SK-N-SH (cell line): ENCODE measurements at regions not wholly inside any gene's neighbourhood (a gene's known extent, or its start where the extent isn't known, plus 50 kb on each side); places are given as distances from the start of the nearest gene placed in this dataset.

ENCODE experiments used
- CTCF ChIA-PET: fragments of 300-600, 350-600 bp; formaldehyde crosslinking; extraction: SDS; loops from one replicate; lab custom pipeline; 2021; lab: Yijun Ruan, JAX
- POLR2A ChIA-PET: fragments of 350-600 bp; sonication (Branson Sonifier 250); formaldehyde crosslinking; extraction: SDS; loops from one replicate; lab custom pipeline; 2020; ENCODE audit warnings: antibody characterized with exemption, inconsistent platforms; lab: Yijun Ruan, JAX
- DNase-seq: peaks from one replicate; pipeline ENCODE4 v3.0.0; 2012
- H2AFZ ChIP-seq: fragments of 200-600 bp; sonication (generic); 2 replicates; pipeline ENCODE4 v1.8.1; 2016; ENCODE audit warnings: antibody characterized with exemption, mild to moderate bottlenecking, low read depth
- H3F3A ChIP-seq: fragments of 200-600 bp; sonication (generic); replicated peaks from 2 replicates; pipeline ENCODE3; 2016; ENCODE audit warnings: antibody characterized with exemption, mild to moderate bottlenecking; ENCODE audit not compliant: insufficient read depth
- H3K27ac ChIP-seq, 2 experiments: fragments of 200-500 bp in 1 of 2; fragments of 200-600 bp in 1 of 2; sonication (Bioruptor generic) in 1 of 2; sonication (generic), shearing (Covaris generic) in 1 of 2; 2 replicates each; pipeline versions ENCODE4 v1.5.1 to v1.6.1; 2014 to 2016; ENCODE audit warnings: low read depth in 2 of 2, inconsistent platforms in 1 of 2, low read length in 1 of 2, mild to moderate bottlenecking in 1 of 2, mixed read lengths in 1 of 2
- H3K27me3 ChIP-seq: fragments of 200-600 bp; sonication (generic), shearing (Covaris generic); 2 replicates; pipeline ENCODE4 v1.6.1; 2016; ENCODE audit warnings: mixed run types; ENCODE audit not compliant: insufficient read depth
- H3K36me3 ChIP-seq, 2 experiments: fragments of 200-500 bp in 1 of 2; fragments of 200-600 bp in 1 of 2; sonication (Bioruptor generic) in 1 of 2; sonication (generic) in 1 of 2; replicated peaks in 1 of 2; 2 replicates each; pipeline versions ENCODE3 to v1.5.1; 2014 to 2016; ENCODE audit warnings: low read length in 1 of 2, mild to moderate bottlenecking in 1 of 2; ENCODE audit not compliant: insufficient read depth in 2 of 2, control insufficient read depth in 1 of 2
- H3K4me1 ChIP-seq, 2 experiments: fragments of 200-500 bp in 1 of 2; fragments of 200-600 bp in 1 of 2; sonication (Bioruptor generic) in 1 of 2; sonication (generic), shearing (Covaris generic) in 1 of 2; 2 replicates each; pipeline versions ENCODE4 v1.5.1 to v1.6.1; 2014 to 2016; ENCODE audit warnings: low read depth in 1 of 2, low read length in 1 of 2, mixed run types in 1 of 2; ENCODE audit not compliant: insufficient read depth in 2 of 2, control insufficient read depth in 1 of 2
- H3K4me2 ChIP-seq: fragments of 200-600 bp; sonication (generic), shearing (Covaris generic); 2 replicates; pipeline ENCODE4 v1.6.1; 2017; ENCODE audit warnings: mixed run types
- H3K4me3 ChIP-seq, 2 experiments: fragments of 200-500 bp in 1 of 2; fragments of 200-600 bp in 1 of 2; sonication (Bioruptor generic) in 1 of 2; sonication (generic), shearing (Covaris generic) in 1 of 2; 2 replicates each; pipeline versions ENCODE4 v1.5.1 to v1.8.1; 2014 to 2016; ENCODE audit warnings: low read depth in 2 of 2, inconsistent platforms in 1 of 2, low read length in 1 of 2, mild to moderate bottlenecking in 1 of 2, mixed read lengths in 1 of 2, moderate library complexity in 1 of 2
- H3K79me2 ChIP-seq: fragments of 200-600 bp; sonication (generic); 2 replicates; pipeline ENCODE4 v1.8.1; 2017; ENCODE audit warnings: mild to moderate bottlenecking; ENCODE audit not compliant: insufficient read depth
- H3K9ac ChIP-seq: fragments of 200-600 bp; sonication (generic); 2 replicates; pipeline ENCODE4 v1.6.1; 2017; ENCODE audit warnings: mixed run types
- H3K9me2 ChIP-seq: fragments of 200-600 bp; sonication (generic); 2 replicates; pipeline ENCODE4 v1.6.1; 2017; ENCODE audit warnings: mixed run types
- H3K9me3 ChIP-seq: fragments of 200-600 bp; sonication (generic); 2 replicates; pipeline ENCODE4 v1.6.1; 2017; ENCODE audit warnings: mixed run types, mild to moderate bottlenecking, moderate library complexity
- H4K20me1 ChIP-seq: fragments of 200-600 bp; sonication (generic); 2 replicates; pipeline ENCODE4 v1.6.1; 2017; ENCODE audit warnings: mild to moderate bottlenecking, mixed run types; ENCODE audit not compliant: insufficient read depth
- CTCF ChIP-seq: fragments of 200-600 bp; sonication (generic); IDR thresholded peaks from 2 replicates; pipeline ENCODE4 v1.6.1; 2017; ENCODE audit warnings: antibody characterized with exemption, mild to moderate bottlenecking, moderate library complexity
- ELF1 ChIP-seq: IDR thresholded peaks from 2 replicates; pipeline ENCODE4 v1.4.0; 2012
- FOSL2 ChIP-seq: IDR thresholded peaks from 2 replicates; pipeline ENCODE4 v1.4.0; 2012; ENCODE audit warnings: low read depth, mild to moderate bottlenecking, moderate library complexity, borderline replicate concordance
- FOXJ3 ChIP-seq: sonication (generic); formaldehyde crosslinking; IDR thresholded peaks from 2 replicates; pipeline ENCODE4 v1.5.1; 2020; ENCODE audit warnings: mild to moderate bottlenecking, missing genetic modification reagents
- PBX3 ChIP-seq: IDR thresholded peaks from 2 replicates; pipeline ENCODE4; 2012
- RAD21 ChIP-seq: IDR thresholded peaks from 2 replicates; pipeline ENCODE4 v1.6.1; 2012; ENCODE audit warnings: mild to moderate bottlenecking, low read length
- RCOR1 ChIP-seq: fragments of 150-350 bp; IDR thresholded peaks from 2 replicates; pipeline ENCODE4 v1.6.1; 2017; ENCODE audit warnings: antibody characterized with exemption, low read length
- REST ChIP-seq: IDR thresholded peaks from 2 replicates; pipeline ENCODE4 v1.6.1; 2012; ENCODE audit warnings: mild to moderate bottlenecking, low read depth, low read length, moderate library complexity
- RXRA ChIP-seq: IDR thresholded peaks from 2 replicates; pipeline ENCODE4 v1.4.0; 2012; ENCODE audit warnings: low read depth, mild to moderate bottlenecking, borderline replicate concordance
- SIN3A ChIP-seq: IDR thresholded peaks from 2 replicates; pipeline ENCODE4 v1.6.1; 2012; ENCODE audit warnings: low read depth, mild to moderate bottlenecking, low read length, moderate library complexity, borderline replicate concordance
- SMC3 ChIP-seq: IDR thresholded peaks from 2 replicates; pipeline ENCODE4 v1.6.1; 2012; ENCODE audit warnings: low read depth, low read length, improper control_type of control experiment
- USF2 ChIP-seq: fragments of 150-350 bp; IDR thresholded peaks from 2 replicates; pipeline ENCODE4 v1.6.1; 2017; ENCODE audit warnings: antibody characterized with exemption, low read length, low read depth, borderline replicate concordance
- WGBS: methylation state at CpG from one replicate; pipeline ENCODE4 v1.1.6; 2017; ENCODE audit warnings: low lambda C conversion rate; 5-methylcytosine and 5-hydroxymethylcytosine counted together

GRCh38 chr2:239772721-239773120 lies 252.4 kb downstream of the NDUFA10 start:
- Histone ChIP-seq H4K20me1 (no peaks in the 10 kb centered on the region), H3K9me2 (no peaks in the 10 kb centered on the region), H3K9me3 (no peaks in the 10 kb centered on the region), H3K36me3 (no peaks in the 10 kb centered on the region), H3K4me2 (no peak overlapping the region), H3K4me1 (no peaks in the 10 kb centered on the region), H3K79me2 (no peaks in the 10 kb centered on the region), H3K9ac (no peak overlapping the region), H2AFZ (no peak overlapping the region), H3K27me3 (no peaks in the 10 kb centered on the region), H3F3A (no peaks in the 10 kb centered on the region), H3K27ac (no peak overlapping the region), H3K4me3 (no peak overlapping the region)
- 29% methylated on average over 3 of the region's 5 CpGs for WGBS
- DNase-seq = no peak
- CTCF ChIA-PET = no interaction called here
- POLR2A ChIA-PET = no interaction called here
- TF ChIP-seq REST (no peak), SIN3A (no peak), RXRA (no peak), FOSL2 (no peak), RAD21 (no peak), ELF1 (no peak), FOXJ3 (CRISPR knock-in tag) (no peak), RCOR1 (no peak), SMC3 (no peak), USF2 (no peak), PBX3 (no peak), CTCF (no peak)
